ENCODE measurements at regions not wholly inside any gene's neighbourhood (a gene's known extent, or its start where the extent isn't known, plus 50 kb on each side); places are given as distances from the start of the nearest gene placed in this dataset.

GRCh38 chr22:49290711-49291110, 537.0 kb downstream of the BRD1 start:
- Histone ChIP-seq H3K79me2 (ENCODE audit: low read length) (no peaks in the 10 kb centered on the region), H3K4me2 (ENCODE audit: low read depth, low read length, poor library complexity, severe bottlenecking) (no peak overlapping the region), H2AFZ (ENCODE audit: low read length) (no peak overlapping the region), H3K9me2 (replicated peaks; ENCODE audit: insufficient read depth, low read length) (no peaks in the 10 kb centered on the region), H3K27ac (ENCODE audit: low read length) (no peak overlapping the region), H3K4me1 (ENCODE audit: low read length) (no peaks in the 10 kb centered on the region), H3K4me3 (ENCODE audit: low read length) (no peak overlapping the region), H3K27me3 (ENCODE audit: low read length) (0 out of 2 replicates have a peak, but pooled peaks cover 2% of the 10 kb centered on the region), H3K9me3 (ENCODE audit: low read length) (peaks cover 6% of the 10 kb centered on the region), H4K20me1 (ENCODE audit: insufficient read depth, low read depth, low read length) (no peaks in the 10 kb centered on the region), H3K36me3 (ENCODE audit: insufficient read depth, low read length) (no peaks in the 10 kb centered on the region), H3K9ac (ENCODE audit: low read length) (no peak overlapping the region)
- no peak for DNase-seq

- Histone ChIP-seq H3K9me3 (ENCODE audit: low read length) (peaks cover 6% of the 10 kb centered on the region), H3K9me2 (replicated peaks; ENCODE audit: insufficient read depth, low read length) (no peaks in the 10 kb centered on the region), H2AFZ (ENCODE audit: low read length) (no peak overlapping the region), H3K4me2 (ENCODE audit: low read depth, low read length, poor library complexity, severe bottlenecking) (no peak overlapping the region), H3K27ac (ENCODE audit: low read length) (no peak overlapping the region), H3K9ac (ENCODE audit: low read length) (no peak overlapping the region), H3K4me1 (ENCODE audit: low read length) (no peaks in the 10 kb centered on the region), H3K36me3 (ENCODE audit: insufficient read depth, low read length) (no peaks in the 10 kb centered on the region), H4K20me1 (ENCODE audit: insufficient read depth, low read depth, low read length) (no peaks in the 10 kb centered on the region), H3K27me3 (ENCODE audit: low read length) (0 out of 2 replicates have a peak, but pooled peaks cover 2% of the 10 kb centered on the region), H3K79me2 (ENCODE audit: low read length) (no peaks in the 10 kb centered on the region), H3K4me3 (ENCODE audit: low read length) (no peak overlapping the region)
- DNase-seq: no peak
These were observed 537.6 kb downstream of the BRD1 start for GRCh38 chr22:49289822-49290679.

- Histone ChIP-seq H3K27ac (ENCODE audit: low read length) (no peak overlapping the region), H3K27me3 (ENCODE audit: low read length) (no peaks in the 10 kb centered on the region), H3K36me3 (ENCODE audit: insufficient read depth, low read length) (no peaks in the 10 kb centered on the region), H3K4me1 (ENCODE audit: low read length) (no peaks in the 10 kb centered on the region), H2AFZ (ENCODE audit: low read length) (no peak overlapping the region), H3K9ac (ENCODE audit: low read length) (no peak overlapping the region), H3K79me2 (ENCODE audit: low read length) (no peaks in the 10 kb centered on the region), H3K4me3 (ENCODE audit: low read length) (no peak overlapping the region), H3K4me2 (ENCODE audit: low read depth, low read length, poor library complexity, severe bottlenecking) (no peak overlapping the region), H3K9me3 (ENCODE audit: low read length) (no peaks in the 10 kb centered on the region), H3K9me2 (replicated peaks; ENCODE audit: insufficient read depth, low read length) (no peaks in the 10 kb centered on the region), H4K20me1 (ENCODE audit: insufficient read depth, low read depth, low read length) (no peaks in the 10 kb centered on the region)
- DNase-seq: no peak
These were observed 541.4 kb downstream of the BRD1 start for GRCh38 chr22:49286181-49286760.

- Histone ChIP-seq H3K27ac (ENCODE audit: low read length) (no peak overlapping the region), H3K4me1 (ENCODE audit: low read length) (no peaks in the 10 kb centered on the region), H3K9me2 (replicated peaks; ENCODE audit: insufficient read depth, low read length) (no peaks in the 10 kb centered on the region), H3K9ac (ENCODE audit: low read length) (no peak overlapping the region), H3K4me3 (ENCODE audit: low read length) (no peak overlapping the region), H4K20me1 (ENCODE audit: insufficient read depth, low read depth, low read length) (no peaks in the 10 kb centered on the region), H3K4me2 (ENCODE audit: low read depth, low read length, poor library complexity, severe bottlenecking) (no peak overlapping the region), H3K27me3 (ENCODE audit: low read length) (no peaks in the 10 kb centered on the region), H2AFZ (ENCODE audit: low read length) (no peak overlapping the region), H3K9me3 (ENCODE audit: low read length) (0 out of 2 replicates have a peak, but pooled peaks cover under 1% of the 10 kb centered on the region), H3K36me3 (ENCODE audit: insufficient read depth, low read length) (no peaks in the 10 kb centered on the region), H3K79me2 (ENCODE audit: low read length) (no peaks in the 10 kb centered on the region)
- no peak for DNase-seq
These were observed 542.7 kb downstream of the BRD1 start for GRCh38 chr22:49284931-49285330.

GRCh38 chr22:49284056-49284784, 543.5 kb downstream of the BRD1 start:
- no peaks in the 10 kb centered on the region for H3K4me1 ChIP-seq (ENCODE audit: low read length)
- 0 out of 2 replicates have a peak, but pooled peaks cover 3% of the 10 kb centered on the region for H3K9me3 ChIP-seq (ENCODE audit: low read length)
- DNase-seq: no peak
- H3K9me2 ChIP-seq (replicated peaks; ENCODE audit: insufficient read depth, low read length): no peaks in the 10 kb centered on the region
- H2AFZ ChIP-seq (ENCODE audit: low read length): no peak overlapping the region
- no peaks in the 10 kb centered on the region for H3K79me2 ChIP-seq (ENCODE audit: low read length)
- H4K20me1 ChIP-seq (ENCODE audit: insufficient read depth, low read depth, low read length): no peaks in the 10 kb centered on the region
- H3K27ac ChIP-seq (ENCODE audit: low read length): no peak overlapping the region
- H3K36me3 ChIP-seq (ENCODE audit: insufficient read depth, low read length): no peaks in the 10 kb centered on the region
- H3K4me2 ChIP-seq (ENCODE audit: low read depth, low read length, poor library complexity, severe bottlenecking): no peak overlapping the region
- H3K4me3 ChIP-seq (ENCODE audit: low read length): no peak overlapping the region
- H3K27me3 ChIP-seq (ENCODE audit: low read length): no peaks in the 10 kb centered on the region
- no peak overlapping the region for H3K9ac ChIP-seq (ENCODE audit: low read length)

- Histone ChIP-seq H3K27me3 (ENCODE audit: low read length) (peaks cover 2% of the 10 kb centered on the region; the same call in 1 of the 2 replicates), H3K4me1 (ENCODE audit: low read length) (no peaks in the 10 kb centered on the region), H3K9me3 (ENCODE audit: low read length) (0 out of 2 replicates have a peak, but pooled peaks cover 3% of the 10 kb centered on the region), H3K4me3 (ENCODE audit: low read length) (no peak overlapping the region), H2AFZ (ENCODE audit: low read length) (no peak overlapping the region), H3K4me2 (ENCODE audit: low read depth, low read length, poor library complexity, severe bottlenecking) (no peak overlapping the region), H3K27ac (ENCODE audit: low read length) (no peak overlapping the region), H3K9me2 (replicated peaks; ENCODE audit: insufficient read depth, low read length) (no peaks in the 10 kb centered on the region), H4K20me1 (ENCODE audit: insufficient read depth, low read depth, low read length) (no peaks in the 10 kb centered on the region), H3K9ac (ENCODE audit: low read length) (no peak overlapping the region), H3K79me2 (ENCODE audit: low read length) (no peaks in the 10 kb centered on the region), H3K36me3 (ENCODE audit: insufficient read depth, low read length) (no peaks in the 10 kb centered on the region)
- DNase-seq: no peak
These were observed 545.1 kb downstream of the BRD1 start for GRCh38 chr22:49282596-49282995.

- Histone ChIP-seq H4K20me1 (ENCODE audit: insufficient read depth, low read depth, low read length) (no peaks in the 10 kb centered on the region), H3K4me2 (ENCODE audit: low read depth, low read length, poor library complexity, severe bottlenecking) (no peak overlapping the region), H2AFZ (ENCODE audit: low read length) (no peak overlapping the region), H3K4me1 (ENCODE audit: low read length) (no peaks in the 10 kb centered on the region), H3K9me3 (ENCODE audit: low read length) (0 out of 2 replicates have a peak, but pooled peaks cover 3% of the 10 kb centered on the region), H3K4me3 (ENCODE audit: low read length) (no peak overlapping the region), H3K27me3 (ENCODE audit: low read length) (peaks cover 2% of the 10 kb centered on the region; the same call in 1 of the 2 replicates), H3K36me3 (ENCODE audit: insufficient read depth, low read length) (no peaks in the 10 kb centered on the region), H3K27ac (ENCODE audit: low read length) (no peak overlapping the region), H3K79me2 (ENCODE audit: low read length) (no peaks in the 10 kb centered on the region), H3K9ac (ENCODE audit: low read length) (no peak overlapping the region), H3K9me2 (replicated peaks; ENCODE audit: insufficient read depth, low read length) (no peaks in the 10 kb centered on the region)
- no peak for DNase-seq
These were observed 546.0 kb downstream of the BRD1 start for GRCh38 chr22:49281467-49282340.

Measured in Karpas-422 (cell line).